HG02840 (cell line): ENCODE measurements at regions not wholly inside any gene's neighbourhood (a gene's known extent, or its start where the extent isn't known, plus 50 kb on each side); places are given as distances from the start of the nearest gene placed in this dataset.

Source experiments
- ATAC-seq: cut with Tn5 transposase; IDR thresholded peaks from one replicate; pipeline ENCODE4 v1.9.1; 2021; ENCODE audit warnings: mild to moderate bottlenecking, moderate library complexity, moderate number of reproducible peaks; ENCODE audit not compliant: unreplicated experiment, low FRiP score

- ATAC-seq = no peak
These were observed 981.8 kb downstream of the SLITRK1 start for GRCh38 chr13:82900453-82900852.

- ATAC-seq = no peak
These were observed 983.7 kb downstream of the SLITRK1 start for GRCh38 chr13:82898586-82898985.

- ATAC-seq = no peak
These were observed 1002.4 kb downstream of the SLITRK1 start for GRCh38 chr13:82879921-82880320.

GRCh38 chr13:82878536-82878935, 1003.7 kb downstream of the SLITRK1 start:
- ATAC-seq = no peak

- no peak for ATAC-seq
These were observed 1015.0 kb downstream of the SLITRK1 start for GRCh38 chr13:82867284-82867683.

GRCh38 chr13:82850644-82851043, 1031.6 kb downstream of the SLITRK1 start:
- no peak for ATAC-seq

GRCh38 chr13:82848766-82849165, 1033.5 kb downstream of the SLITRK1 start:
- ATAC-seq = no peak

- no peak for ATAC-seq
These were observed 1034.7 kb downstream of the SLITRK1 start for GRCh38 chr13:82847595-82847994.

- no peak for ATAC-seq
These were observed 1048.4 kb downstream of the SLITRK1 start for GRCh38 chr13:82833923-82834322.

GRCh38 chr13:82829040-82829439, 1053.2 kb downstream of the SLITRK1 start:
- no peak for ATAC-seq

GRCh38 chr13:82827724-82828123, 1054.5 kb downstream of the SLITRK1 start:
- no peak for ATAC-seq

- ATAC-seq = no peak
These were observed 1059.3 kb downstream of the SLITRK1 start for GRCh38 chr13:82822935-82823334.

GRCh38 chr13:82817133-82817532, 1065.1 kb downstream of the SLITRK1 start:
- no peak for ATAC-seq

- ATAC-seq = no peak
These were observed 1066.5 kb downstream of the SLITRK1 start for GRCh38 chr13:82815791-82816190.

- no peak for ATAC-seq
These were observed 1078.9 kb downstream of the SLITRK1 start for GRCh38 chr13:82803341-82803740.

- no peak for ATAC-seq
These were observed 1079.7 kb downstream of the SLITRK1 start for GRCh38 chr13:82802528-82802927.

- ATAC-seq = no peak
These were observed 1081.9 kb downstream of the SLITRK1 start for GRCh38 chr13:82800391-82800790.

GRCh38 chr13:82797876-82798275, 1084.4 kb downstream of the SLITRK1 start:
- no peak for ATAC-seq

- ATAC-seq = no peak
These were observed 1091.2 kb downstream of the SLITRK1 start for GRCh38 chr13:82791035-82791434.

GRCh38 chr13:82772816-82773215, 1109.5 kb downstream of the SLITRK1 start:
- ATAC-seq = no peak

- no peak for ATAC-seq
These were observed 1115.4 kb downstream of the SLITRK1 start for GRCh38 chr13:82766732-82767321.

GRCh38 chr13:82758044-82758443, 1124.2 kb downstream of the SLITRK1 start:
- no peak for ATAC-seq

- no peak for ATAC-seq
These were observed 1131.1 kb downstream of the SLITRK1 start for GRCh38 chr13:82751206-82751605.
